ENCODE measurements at regions not wholly inside any gene's neighbourhood (a gene's known extent, or its start where the extent isn't known, plus 50 kb on each side); places are given as distances from the start of the nearest gene placed in this dataset.

DNA sequence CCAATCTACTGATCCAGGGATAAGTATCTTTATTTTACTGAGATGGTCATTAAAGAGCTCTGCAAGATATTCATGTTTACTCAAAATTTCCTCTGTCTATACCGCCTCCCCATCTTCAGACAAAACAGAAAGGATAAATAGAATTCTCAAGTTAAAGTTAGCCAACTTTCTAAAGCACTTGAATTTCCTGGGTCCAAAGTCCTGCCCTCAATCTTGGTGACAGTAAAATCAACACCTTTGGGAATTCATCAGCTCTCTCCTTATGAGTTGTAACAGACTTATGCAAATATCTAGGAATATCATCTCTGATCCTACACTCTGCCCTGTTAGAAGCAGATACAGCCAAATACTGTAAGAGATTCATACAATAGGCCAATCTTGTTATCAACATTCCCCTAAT is 122.5 kb upstream of the HAAO start:
- DNase-seq: peak; percentile 47
- no peak for TF ChIP-seq CTCF (IDR thresholded peaks at IDR 0.05)
- no peaks in the 10 kb centered on the region for H3K27me3 ChIP-seq
- H3K27ac ChIP-seq: peak overlapping the region; percentile 13
- no peaks in the 10 kb centered on the region for H3K36me3 ChIP-seq
- H3K4me1 ChIP-seq: no peaks in the 10 kb centered on the region
- H3K9me3 ChIP-seq: no peaks in the 10 kb centered on the region
- intact Hi-C loops (cut with DNase I): no loop called here
- H3K4me3 ChIP-seq: no peak overlapping the region
- no peak overlapping the region for H3K9ac ChIP-seq (ENCODE audit: low read depth in 2 of 2, low read length in 2 of 2)

- Histone ChIP-seq H3K9me3 (no peaks in the 10 kb centered on the region), H3K9ac (ENCODE audit: low read depth in 2 of 2, low read length in 2 of 2) (no peak overlapping the region), H3K4me1 (no peaks in the 10 kb centered on the region), H3K27ac (peak overlapping the region; percentile 13), H3K36me3 (no peaks in the 10 kb centered on the region), H3K4me3 (no peak overlapping the region), H3K27me3 (no peaks in the 10 kb centered on the region)
- no peak for TF ChIP-seq CTCF (IDR thresholded peaks at IDR 0.05)
- DNase-seq: peak; percentile 69
- intact Hi-C loops (cut with DNase I): no loop called here
Observed at GRCh38 chr2:42914314-42914713, 121.9 kb upstream of the HAAO start.

DNA sequence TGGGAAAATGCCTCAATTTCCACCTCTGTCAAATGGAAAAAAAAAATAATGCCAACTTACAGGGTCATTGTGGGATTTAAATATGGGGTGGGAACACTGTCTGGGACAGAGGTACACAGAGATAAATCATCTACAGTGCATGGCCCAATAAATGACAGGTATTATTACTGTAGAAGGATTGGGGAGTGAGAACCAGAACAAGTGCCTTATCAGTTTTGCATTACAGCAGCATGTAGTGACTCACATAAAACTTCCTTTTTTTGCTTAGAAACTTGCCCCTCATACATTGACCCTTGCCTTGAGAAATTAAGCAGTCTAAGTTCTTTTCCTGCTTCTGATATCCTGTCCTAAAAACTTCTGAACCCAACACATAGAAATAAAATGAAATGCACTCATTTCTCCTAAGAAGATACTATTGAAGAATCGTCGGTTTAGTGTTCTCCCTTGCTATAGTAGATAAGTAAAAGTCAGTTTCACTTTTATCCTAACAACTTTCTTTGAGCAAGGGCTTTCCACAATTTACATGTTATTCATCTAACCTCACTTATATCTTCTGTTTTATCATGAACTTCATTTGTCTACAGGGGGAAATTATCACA is 121.0 kb upstream of the HAAO start:
- peak overlapping the region; percentile 13 for H3K27ac ChIP-seq

DNA sequence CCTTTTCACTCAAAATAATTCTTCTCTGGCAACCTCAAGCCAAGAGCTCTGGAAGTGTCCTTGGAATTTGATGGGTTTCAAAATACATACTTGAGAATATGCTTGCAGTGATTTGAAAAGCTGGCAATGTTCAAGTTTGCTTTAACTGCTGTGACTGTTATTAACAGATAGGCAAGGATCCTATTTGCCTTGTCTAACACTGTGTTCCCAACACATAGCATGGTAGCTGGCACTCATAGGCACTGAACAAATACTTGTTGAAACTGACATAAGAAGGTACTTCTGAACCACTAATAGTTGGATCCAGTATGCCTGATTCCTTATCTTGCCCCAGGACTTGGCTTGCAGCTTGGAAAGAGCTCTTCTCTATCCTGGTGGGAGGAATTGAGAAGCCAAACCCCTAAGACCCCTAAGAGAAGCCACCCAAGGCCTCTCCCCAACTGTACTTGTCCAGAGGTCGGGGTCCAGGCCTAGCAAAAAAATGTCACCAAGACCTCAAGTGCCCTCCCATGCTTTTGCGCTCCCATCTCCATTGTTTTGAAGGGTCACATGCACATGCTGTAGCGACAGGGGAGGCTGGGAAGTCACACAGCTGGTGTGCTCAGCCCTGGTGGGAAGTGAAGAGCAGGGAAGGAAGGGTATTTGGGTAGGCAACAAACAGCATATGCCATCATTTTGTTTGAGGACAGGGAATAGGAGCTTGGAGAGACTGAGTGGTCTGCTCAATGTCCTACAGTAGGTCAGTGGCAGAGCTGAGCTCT is 118.4 kb upstream of the HAAO start:
- H3K27ac ChIP-seq: no peak overlapping the region
- H3K9me3 ChIP-seq: no peaks in the 10 kb centered on the region
- no peak overlapping the region for H3K4me3 ChIP-seq
- H3K4me1 ChIP-seq: peaks cover 9% of the 10 kb centered on the region
- H3K9ac ChIP-seq (ENCODE audit: low read depth in 2 of 2, low read length in 2 of 2): no peak overlapping the region
- no peak for TF ChIP-seq CTCF (IDR thresholded peaks at IDR 0.05)
- intact Hi-C loops (cut with DNase I): no loop called here
- no peaks in the 10 kb centered on the region for H3K36me3 ChIP-seq
- no peaks in the 10 kb centered on the region for H3K27me3 ChIP-seq
- DNase-seq: no peak

More for the DNA sequence above, 121.0 kb upstream of the HAAO start:
- Histone ChIP-seq H3K36me3 (no peaks in the 10 kb centered on the region), H3K27me3 (no peaks in the 10 kb centered on the region), H3K4me3 (no peak overlapping the region), H3K9me3 (no peaks in the 10 kb centered on the region), H3K4me1 (no peaks in the 10 kb centered on the region), H3K9ac (ENCODE audit: low read depth in 2 of 2, low read length in 2 of 2) (no peak overlapping the region)
- intact Hi-C loops (cut with DNase I): no loop called here
- no peak for DNase-seq
- TF ChIP-seq CTCF (IDR thresholded peaks at IDR 0.05): no peak

GRCh38 chr2:42909966-42910365 is 117.6 kb upstream of the HAAO start:
- Histone ChIP-seq H3K27ac (no peak overlapping the region), H3K27me3 (no peaks in the 10 kb centered on the region), H3K9ac (ENCODE audit: low read depth in 2 of 2, low read length in 2 of 2) (no peak overlapping the region), H3K4me1 (peaks cover 9% of the 10 kb centered on the region), H3K36me3 (no peaks in the 10 kb centered on the region), H3K4me3 (no peak overlapping the region), H3K9me3 (no peaks in the 10 kb centered on the region)
- TF ChIP-seq CTCF (IDR thresholded peaks at IDR 0.05): no peak
- intact Hi-C loops (cut with DNase I): no loop called here
- no peak for DNase-seq
